ENCODE measurements at regions not wholly inside any gene's neighbourhood (a gene's known extent, or its start where the extent isn't known, plus 50 kb on each side); places are given as distances from the start of the nearest gene placed in this dataset.

DNA sequence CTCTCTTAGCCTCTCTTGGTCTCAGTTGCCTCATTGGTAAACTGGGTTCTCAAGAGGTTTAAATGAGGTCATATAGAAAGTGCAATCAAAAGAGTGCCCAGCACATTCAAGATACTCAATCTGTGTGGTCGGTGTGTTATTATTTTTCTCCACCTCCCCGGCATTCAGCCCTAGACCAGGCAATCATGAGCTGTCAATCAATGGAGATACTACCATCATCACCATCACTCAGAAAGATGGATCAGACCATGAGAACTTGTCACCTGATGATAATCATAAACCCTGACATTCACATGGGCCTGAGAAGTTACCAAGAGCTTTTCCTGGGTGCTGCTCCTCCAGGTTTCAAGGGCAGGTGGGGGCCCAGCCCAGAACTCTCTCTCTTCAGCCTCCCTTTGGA is 166.1 kb downstream of the MN1 start:
- DNase-seq (ENCODE audit: low read depth) = no peak
- TF ChIP-seq, protein P1, sequence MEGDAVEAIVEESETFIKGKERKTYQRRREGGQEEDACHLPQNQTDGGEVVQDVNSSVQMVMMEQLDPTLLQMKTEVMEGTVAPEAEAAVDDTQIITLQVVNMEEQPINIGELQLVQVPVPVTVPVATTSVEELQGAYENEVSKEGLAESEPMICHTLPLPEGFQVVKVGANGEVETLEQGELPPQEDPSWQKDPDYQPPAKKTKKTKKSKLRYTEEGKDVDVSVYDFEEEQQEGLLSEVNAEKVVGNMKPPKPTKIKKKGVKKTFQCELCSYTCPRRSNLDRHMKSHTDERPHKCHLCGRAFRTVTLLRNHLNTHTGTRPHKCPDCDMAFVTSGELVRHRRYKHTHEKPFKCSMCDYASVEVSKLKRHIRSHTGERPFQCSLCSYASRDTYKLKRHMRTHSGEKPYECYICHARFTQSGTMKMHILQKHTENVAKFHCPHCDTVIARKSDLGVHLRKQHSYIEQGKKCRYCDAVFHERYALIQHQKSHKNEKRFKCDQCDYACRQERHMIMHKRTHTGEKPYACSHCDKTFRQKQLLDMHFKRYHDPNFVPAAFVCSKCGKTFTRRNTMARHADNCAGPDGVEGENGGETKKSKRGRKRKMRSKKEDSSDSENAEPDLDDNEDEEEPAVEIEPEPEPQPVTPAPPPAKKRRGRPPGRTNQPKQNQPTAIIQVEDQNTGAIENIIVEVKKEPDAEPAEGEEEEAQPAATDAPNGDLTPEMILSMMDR (conservative IDR thresholded peaks at IDR 0.05; ENCODE audit: control insufficient read depth, insufficient read depth, low read depth, low read length) = no peak

DNA sequence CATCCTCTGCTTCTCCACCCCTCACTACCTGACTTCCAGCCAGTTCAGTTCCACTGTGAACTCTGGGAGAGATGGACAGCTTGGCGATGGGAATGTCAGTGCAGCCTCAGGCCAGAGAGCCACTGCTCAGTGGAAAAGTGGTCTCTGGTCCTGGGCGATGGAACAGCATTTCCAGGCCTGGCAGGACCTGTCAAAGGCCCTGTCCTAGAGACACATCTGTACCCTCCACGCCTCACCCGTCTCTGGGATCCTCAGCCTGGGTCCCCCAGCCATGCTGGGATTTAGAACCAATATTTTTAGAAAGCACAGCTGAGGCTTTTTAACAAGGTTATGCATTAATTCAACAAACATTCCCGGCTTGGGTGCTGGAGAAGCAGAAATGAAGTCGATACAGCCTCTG is 165.7 kb downstream of the MN1 start:
- TF ChIP-seq, protein P1 (conservative IDR thresholded peaks at IDR 0.05; ENCODE audit: control insufficient read depth, insufficient read depth, low read depth, low read length) = no peak
- no peak overlapping the region for H3K4me3 ChIP-seq (ENCODE audit: control insufficient read depth, low read depth, low read length)
- DNase-seq (ENCODE audit: low read depth) = no peak

More for the DNA sequence above, 166.1 kb downstream of the MN1 start:
- H3K4me3 ChIP-seq (ENCODE audit: control insufficient read depth, low read depth, low read length) = no peak overlapping the region

DNA sequence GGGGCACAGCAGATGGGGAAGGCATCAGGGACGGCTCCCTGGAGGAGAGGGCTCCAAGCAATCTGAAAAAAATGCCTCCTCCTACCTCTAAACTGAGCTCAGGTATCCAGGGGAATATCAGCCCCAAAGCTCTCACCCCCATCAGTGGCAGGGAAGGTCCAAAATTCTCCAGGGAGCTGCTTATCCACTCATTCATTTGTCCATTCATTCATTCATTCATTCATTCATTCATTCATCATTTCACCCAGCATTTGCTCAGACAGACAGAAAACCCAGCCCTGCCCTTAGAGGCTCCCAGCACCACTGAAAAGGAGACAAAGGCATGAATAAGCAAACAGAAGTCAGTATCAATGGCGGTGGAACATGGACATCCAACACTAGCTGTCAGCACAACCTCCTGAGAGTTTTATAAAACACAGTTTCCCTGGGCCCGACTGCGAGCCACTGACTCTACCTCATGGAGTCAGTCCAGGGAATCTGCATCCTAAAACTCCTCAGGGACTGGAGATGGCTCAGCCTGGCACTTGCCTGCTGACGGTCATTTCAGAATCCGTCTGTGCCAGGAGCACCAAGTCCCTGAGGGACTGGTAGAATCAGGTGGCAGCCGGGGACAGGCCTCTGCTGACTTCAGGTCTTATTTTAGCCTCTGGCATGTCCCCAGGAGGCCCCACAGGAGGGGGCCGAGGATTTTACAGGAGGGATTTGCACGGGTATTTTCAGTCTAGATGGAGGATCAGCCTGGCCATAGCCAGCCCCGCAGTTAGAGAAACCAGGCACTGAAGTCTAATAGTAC is 164.6 kb downstream of the MN1 start:
- TF ChIP-seq, protein P1 (conservative IDR thresholded peaks at IDR 0.05; ENCODE audit: control insufficient read depth, insufficient read depth, low read depth, low read length) = no peak
- no peak for DNase-seq (ENCODE audit: low read depth)
- no peak overlapping the region for H3K4me3 ChIP-seq (ENCODE audit: control insufficient read depth, low read depth, low read length)

DNA sequence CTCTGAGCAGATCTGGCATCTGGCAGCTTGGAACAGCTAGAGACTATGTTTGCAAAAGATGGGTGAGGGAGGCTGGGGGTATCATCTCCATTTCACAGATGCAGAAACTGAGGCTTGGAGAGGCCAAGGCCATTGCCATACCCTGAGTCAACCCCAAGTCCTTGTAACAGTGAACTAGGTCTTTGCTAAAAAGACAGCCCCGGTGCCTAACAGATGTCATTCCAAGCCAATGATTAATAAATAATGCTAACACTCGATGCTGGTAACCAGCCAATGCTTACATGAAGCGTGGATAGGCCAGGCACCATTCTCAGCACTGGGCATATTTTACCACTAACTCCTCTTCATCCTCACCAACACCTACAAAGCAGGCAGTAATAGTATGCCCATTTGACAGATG is 164.0 kb downstream of the MN1 start:
- peak; percentile 40 for DNase-seq (ENCODE audit: low read depth)
- no peak overlapping the region for H3K4me3 ChIP-seq (ENCODE audit: control insufficient read depth, low read depth, low read length)
- TF ChIP-seq, protein P1 (conservative IDR thresholded peaks at IDR 0.05; ENCODE audit: control insufficient read depth, insufficient read depth, low read depth, low read length) = no peak

DNA sequence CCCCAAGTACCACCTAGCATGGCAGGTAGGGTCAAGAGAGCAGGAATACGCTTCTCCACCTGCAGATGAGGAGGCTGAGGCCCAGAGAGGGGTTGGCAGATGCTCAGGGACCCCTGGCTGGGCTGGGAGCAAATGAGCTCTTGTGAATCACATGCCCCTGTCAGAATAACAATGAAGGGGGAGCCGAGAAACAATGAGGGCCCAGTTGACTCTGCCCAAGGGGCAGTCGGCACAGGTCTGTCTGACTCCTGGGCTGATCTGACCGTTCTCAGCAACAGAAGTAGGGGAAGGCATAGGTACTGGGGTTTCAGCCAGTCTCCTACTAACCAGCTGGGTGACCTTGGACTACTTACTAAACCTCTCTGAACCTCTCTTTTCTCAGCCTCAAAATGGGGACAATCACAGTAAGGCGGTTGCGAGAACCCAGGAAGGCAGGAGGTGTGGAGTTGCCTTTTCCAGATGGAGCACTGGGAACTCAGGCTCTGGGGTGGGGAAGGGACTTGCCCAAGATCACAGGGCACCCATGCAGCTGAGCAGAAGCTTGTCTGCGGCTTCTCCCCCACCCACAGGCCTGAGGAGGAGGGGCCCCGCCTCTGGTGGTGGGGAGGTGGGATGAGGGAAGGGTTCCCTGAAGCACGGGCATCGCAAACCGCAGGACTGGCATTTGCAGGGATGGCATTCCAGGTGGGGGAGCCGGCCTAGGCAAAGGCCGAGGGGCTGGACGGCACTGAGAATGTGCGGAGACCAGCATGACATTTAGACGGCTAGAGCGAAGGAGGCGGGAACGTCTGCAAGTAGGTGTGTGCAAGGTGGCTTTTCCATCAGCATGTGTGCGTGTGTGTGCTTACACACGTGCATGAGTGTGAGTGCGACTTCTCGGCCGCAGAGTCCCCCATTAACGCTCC is 163.0 kb downstream of the MN1 start:
- DNase-seq (ENCODE audit: low read depth) = no peak

More for the DNA sequence above, 163.0 kb downstream of the MN1 start:
- TF ChIP-seq, protein P1 (conservative IDR thresholded peaks at IDR 0.05; ENCODE audit: control insufficient read depth, insufficient read depth, low read depth, low read length) = no peak
- H3K4me3 ChIP-seq (ENCODE audit: control insufficient read depth, low read depth, low read length) = no peak overlapping the region

Data from fibroblast of mammary gland (primary cell).